Body of pancreas (tissue), 4 donors: ENCODE measurements at regions not wholly inside any gene's neighbourhood (a gene's known extent, or its start where the extent isn't known, plus 50 kb on each side); places are given as distances from the start of the nearest gene placed in this dataset.

Experiments
- ATAC-seq: fragments of 150-250 bp; one replicate; pipeline ENCODE4 v1.9.1; 2016
- DNase-seq, 4 donors: peaks; one replicate each; pipeline ENCODE4 v3.0.0-alpha.2; 2019
- H3K27ac ChIP-seq, 4 donors: fragments of 200-600 bp; sonication (generic); 1 replicate in 3 of 4; 2 replicates in 1 of 4; pipeline versions ENCODE4 v1.5.1 to v1.6.1; 2016 to 2019; ENCODE audit warnings: mild to moderate bottlenecking in 1 of 4, mixed read lengths in 1 of 4, moderate library complexity in 1 of 4
- H3K27me3 ChIP-seq, 2 donors: fragments of 200-600 bp; sonication (generic); one replicate each; pipeline ENCODE4 v1.6.0; 2016; ENCODE audit warnings: mild to moderate bottlenecking in 1 of 2
- H3K36me3 ChIP-seq, 2 donors: fragments of 200-600 bp; sonication (generic); replicated peaks in 1 of 2; 2 replicates each; pipeline ENCODE4 v1.5.1; 2016; ENCODE audit warnings: low read depth in 2 of 2; ENCODE audit not compliant: insufficient read depth in 1 of 2
- H3K4me1 ChIP-seq: fragments of 200-600 bp; sonication (generic); one replicate; pipeline ENCODE4 v1.6.0; 2016
- H3K4me3 ChIP-seq, 2 donors: fragments of 200-600 bp; sonication (generic); 1 replicate in 1 of 2; 2 replicates in 1 of 2; pipeline ENCODE4 v1.5.1; 2016 to 2019
- H3K9me3 ChIP-seq, 3 donors: fragments of 200-600 bp; sonication (generic); 1 replicate in 2 of 3; 2 replicates in 1 of 3; pipeline ENCODE4 v1.5.1; 2016
- CTCF ChIP-seq, 7 experiments: fragments of 450-650 bp in 4 of 7; fragments of 200-600 bp in 3 of 7; sonication (generic) in 3 of 7; IDR thresholded peaks; one replicate each; pipeline ENCODE4 v1.5.1; 2016 to 2019; ENCODE audit warnings: antibody characterized with exemption in 7 of 7
- POLR2A ChIP-seq, 3 donors: fragments of 450-650 bp; IDR thresholded peaks; one replicate each; pipeline ENCODE4 v1.6.1; 2016; ENCODE audit warnings: antibody characterized with exemption in 3 of 3, mild to moderate bottlenecking in 2 of 3
- WGBS, 2 donors: methylation state at CpG; one replicate each; pipeline ENCODE4 v1.1.5; 2017; 5-methylcytosine and 5-hydroxymethylcytosine counted together
- intact Hi-C: fragments of 100-400 bp; cut with DNase I; formaldehyde crosslinking; loops from one replicate; pipeline ENCODE4 v1.15.1; 2023

- Histone ChIP-seq H3K27me3 (no peaks in the 10 kb centered on the region), H3K27ac (no peak overlapping the region), H3K9me3 (no peaks in the 10 kb centered on the region), H3K36me3 (no peaks in the 10 kb centered on the region), H3K4me1 (no peaks in the 10 kb centered on the region), H3K4me3 (no peak overlapping the region)
- ATAC-seq (no peak), DNase-seq (no peak)
- WGBS, 2 donors = 49 to 51% methylated on average over 2 of the region's 2 CpGs
- TF ChIP-seq POLR2A (IDR thresholded peaks at IDR 0.05) = no peak
- TF ChIP-seq CTCF (IDR thresholded peaks at IDR 0.05) = no peak
- intact Hi-C loops = no loop called here
Measured at GRCh38 chr20:52259295-52259694, 67.7 kb upstream of the ZFP64 start.

GRCh38 chr20:52256454-52256853, 64.9 kb upstream of the ZFP64 start:
- Histone ChIP-seq H3K36me3 (no peaks in the 10 kb centered on the region), H3K27ac (no peak overlapping the region), H3K4me1 (no peaks in the 10 kb centered on the region), H3K27me3 (no peaks in the 10 kb centered on the region), H3K9me3 (no peaks in the 10 kb centered on the region), H3K4me3 (no peak overlapping the region)
- DNase-seq = no peak
- intact Hi-C loops = no loop called here
- WGBS, 2 donors = 64 to 75% methylated on average over 7 of the region's 7 CpGs
- no peak for ATAC-seq
- TF ChIP-seq POLR2A (IDR thresholded peaks at IDR 0.05) = no peak
- TF ChIP-seq CTCF (IDR thresholded peaks at IDR 0.05) = no peak

- Histone ChIP-seq H3K4me3 (no peak overlapping the region), H3K27me3 (no peaks in the 10 kb centered on the region), H3K27ac (no peak overlapping the region), H3K36me3 (no peaks in the 10 kb centered on the region), H3K9me3 (no peaks in the 10 kb centered on the region), H3K4me1 (no peaks in the 10 kb centered on the region)
- no peak for TF ChIP-seq CTCF (IDR thresholded peaks at IDR 0.05)
- TF ChIP-seq POLR2A (IDR thresholded peaks at IDR 0.05) = no peak
- DNase-seq = no peak
- WGBS, 2 donors = 72 to 81% methylated on average over 5 of the region's 5 CpGs
- intact Hi-C loops = no loop called here
- no peak for ATAC-seq
Measured at GRCh38 chr20:52252664-52253063, 61.1 kb upstream of the ZFP64 start.

- intact Hi-C loops = no loop called here
- Histone ChIP-seq H3K4me3 (no peak overlapping the region), H3K27me3 (no peaks in the 10 kb centered on the region), H3K27ac (no peak overlapping the region), H3K36me3 (no peaks in the 10 kb centered on the region), H3K9me3 (no peaks in the 10 kb centered on the region), H3K4me1 (no peaks in the 10 kb centered on the region)
- 76 to 79% methylated on average over 2 of the region's 2 CpGs for WGBS, 2 donors
- DNase-seq = no peak
- no peak for ATAC-seq
- TF ChIP-seq CTCF (IDR thresholded peaks at IDR 0.05) (no peak), POLR2A (IDR thresholded peaks at IDR 0.05) (no peak)
Measured at GRCh38 chr20:52251827-52252226, 60.2 kb upstream of the ZFP64 start.

GRCh38 chr20:52251136-52251700, 59.6 kb upstream of the ZFP64 start:
- no peak for TF ChIP-seq CTCF (IDR thresholded peaks at IDR 0.05)
- no peak for TF ChIP-seq POLR2A (IDR thresholded peaks at IDR 0.05)
- Histone ChIP-seq H3K27me3 (no peaks in the 10 kb centered on the region), H3K36me3 (no peaks in the 10 kb centered on the region), H3K4me3 (no peak overlapping the region), H3K9me3 (no peaks in the 10 kb centered on the region), H3K27ac (no peak overlapping the region), H3K4me1 (no peaks in the 10 kb centered on the region)
- intact Hi-C loops = no loop called here
- WGBS, 2 donors = 95 to 100% methylated on average over 2 of the region's 2 CpGs
- ATAC-seq (no peak), DNase-seq (no peak)
